Mammary epithelial cell (primary cell): ENCODE measurements at regions not wholly inside any gene's neighbourhood (a gene's known extent, or its start where the extent isn't known, plus 50 kb on each side); places are given as distances from the start of the nearest gene placed in this dataset.

ENCODE experiments used
- CTCF ChIP-seq, 2 donors: IDR thresholded peaks in 1 of 2; conservative IDR thresholded peaks in 1 of 2; 2 replicates each; pipeline ENCODE4 v1.5.1; 2011 to 2012; ENCODE audit warnings: inconsistent platforms in 2 of 2, low read length in 2 of 2, mild to moderate bottlenecking in 2 of 2, control low read depth in 1 of 2, low read depth in 1 of 2; ENCODE audit not compliant: insufficient read depth in 1 of 2; ENCODE audit errors: extremely low read depth in 1 of 2
- EZH2 ChIP-seq: IDR thresholded peaks from 2 replicates; pipeline ENCODE4 v1.6.1; 2012; ENCODE audit warnings: low read length, inconsistent platforms, borderline replicate concordance

- TF ChIP-seq CTCF (conservative IDR thresholded peaks at IDR 0.05 in 1 of 2, IDR thresholded peaks at IDR 0.05 in 1 of 2; ENCODE audit: extremely low read depth in 1 of 2, insufficient read depth in 1 of 2, low read depth in 1 of 2, low read length in 2 of 2) (no peak), EZH2 (no peak)
These were observed 119.6 kb upstream of the EEA1 start for GRCh38 chr12:93048656-93049055.
